ENCODE measurements at regions not wholly inside any gene's neighbourhood (a gene's known extent, or its start where the extent isn't known, plus 50 kb on each side); places are given as distances from the start of the nearest gene placed in this dataset.

DNA sequence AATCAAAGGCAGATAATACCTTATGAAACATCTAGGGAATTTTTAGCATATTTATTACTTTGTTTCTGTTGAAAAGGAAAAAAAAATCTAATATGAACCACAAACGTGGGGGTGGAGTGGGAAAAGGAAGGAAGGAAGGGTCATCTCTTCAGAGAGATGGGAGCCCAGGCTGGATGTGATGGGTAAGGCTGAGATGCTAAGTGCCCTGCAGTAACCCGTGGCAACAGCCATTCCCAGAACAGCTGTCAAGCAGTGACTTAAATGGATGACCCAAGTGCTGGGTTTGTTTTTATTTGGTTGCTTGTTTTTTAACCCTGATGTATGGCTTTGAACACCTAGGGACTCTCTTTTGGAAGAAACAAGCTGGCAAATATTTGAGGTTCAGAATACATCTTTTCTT, 50.7 kb upstream of the KLF7 start:
- H3K4me3 ChIP-seq = no peak overlapping the region

DNA sequence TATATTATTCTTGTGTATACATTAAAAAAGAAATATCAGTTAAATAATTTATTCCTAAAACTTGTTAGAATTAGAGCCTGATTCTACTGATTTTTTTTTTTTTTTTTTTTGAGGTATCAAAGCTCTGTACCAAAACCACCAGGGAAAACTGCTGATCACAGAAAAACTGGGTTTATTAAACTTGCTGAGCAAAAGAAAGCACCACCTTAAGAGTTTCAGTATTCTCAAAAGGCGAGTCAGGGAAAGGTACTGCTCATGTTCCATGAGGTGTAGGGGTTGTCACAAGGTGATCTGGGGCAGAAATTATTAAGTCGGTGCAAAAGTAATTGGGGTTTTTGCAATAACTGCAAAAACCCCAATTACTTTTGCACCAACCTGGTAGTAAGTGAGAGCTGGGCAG, 51.7 kb upstream of the KLF7 start:
- H3K27ac ChIP-seq = no peak overlapping the region
- no peaks in the 10 kb centered on the region for H3K9me3 ChIP-seq
- no peak for TF ChIP-seq CTCF (IDR thresholded peaks at IDR 0.05)
- no peak for DNase-seq
- no peak overlapping the region for H3K9ac ChIP-seq (ENCODE audit: low read depth in 2 of 2, low read length in 2 of 2)
- no peaks in the 10 kb centered on the region for H3K27me3 ChIP-seq
- H3K4me1 ChIP-seq = no peaks in the 10 kb centered on the region
- intact Hi-C loops (cut with DNase I) = no loop called here
- H3K4me3 ChIP-seq = no peak overlapping the region
- H3K36me3 ChIP-seq = no peaks in the 10 kb centered on the region

More for the DNA sequence above, 50.7 kb upstream of the KLF7 start:
- Histone ChIP-seq H3K27me3 (no peaks in the 10 kb centered on the region), H3K9me3 (no peaks in the 10 kb centered on the region), H3K9ac (ENCODE audit: low read depth in 2 of 2, low read length in 2 of 2) (no peak overlapping the region), H3K4me1 (no peaks in the 10 kb centered on the region), H3K27ac (no peak overlapping the region), H3K36me3 (no peaks in the 10 kb centered on the region)
- TF ChIP-seq CTCF (IDR thresholded peaks at IDR 0.05) = no peak
- DNase-seq = no peak
- intact Hi-C loops (cut with DNase I) = no loop called here

DNA sequence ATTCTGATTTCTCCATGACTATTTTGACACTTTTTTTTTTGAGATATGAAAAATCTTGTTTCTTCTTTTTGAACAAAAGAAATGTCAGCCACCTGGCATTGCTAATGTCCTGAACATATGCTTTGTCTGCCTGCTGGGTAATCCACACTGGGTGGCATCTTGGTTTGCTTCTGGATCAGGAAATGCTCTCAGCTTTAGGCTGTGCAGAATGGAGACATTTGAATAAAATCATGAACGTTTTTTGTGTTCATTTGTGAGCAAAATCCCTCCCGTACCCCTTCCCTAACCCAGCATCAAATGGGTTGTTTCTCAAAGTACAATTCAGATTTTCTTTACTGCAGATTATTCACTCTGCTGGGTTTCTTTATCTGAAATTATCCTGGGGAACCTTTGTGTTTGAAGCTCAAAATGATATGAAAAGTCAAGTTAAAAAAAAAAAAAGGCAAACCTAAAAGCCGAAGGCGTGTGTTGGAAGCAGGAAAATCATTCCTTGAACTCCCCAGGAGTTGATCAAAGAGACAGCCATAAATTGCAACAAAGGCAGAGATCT, 53.4 kb upstream of the KLF7 start:
- no peaks in the 10 kb centered on the region for H3K4me1 ChIP-seq
- H3K36me3 ChIP-seq = no peaks in the 10 kb centered on the region
- DNase-seq = no peak
- H3K27me3 ChIP-seq = no peaks in the 10 kb centered on the region
- no peak overlapping the region for H3K9ac ChIP-seq (ENCODE audit: low read depth in 2 of 2, low read length in 2 of 2)
- TF ChIP-seq CTCF (IDR thresholded peaks at IDR 0.05) = no peak
- H3K9me3 ChIP-seq = no peaks in the 10 kb centered on the region
- intact Hi-C loops (cut with DNase I) = no loop called here
- no peak overlapping the region for H3K4me3 ChIP-seq
- no peak overlapping the region for H3K27ac ChIP-seq

- Histone ChIP-seq H3K4me1 (no peaks in the 10 kb centered on the region), H3K4me3 (no peak overlapping the region), H3K9ac (ENCODE audit: low read depth in 2 of 2, low read length in 2 of 2) (no peak overlapping the region), H3K27ac (no peak overlapping the region), H3K9me3 (no peaks in the 10 kb centered on the region), H3K36me3 (no peaks in the 10 kb centered on the region), H3K27me3 (no peaks in the 10 kb centered on the region)
- intact Hi-C loops (cut with DNase I) = no loop called here
- DNase-seq = no peak
- TF ChIP-seq CTCF (IDR thresholded peaks at IDR 0.05) = no peak
Observed at GRCh38 chr2:207219676-207220501, 54.1 kb upstream of the KLF7 start.

DNA sequence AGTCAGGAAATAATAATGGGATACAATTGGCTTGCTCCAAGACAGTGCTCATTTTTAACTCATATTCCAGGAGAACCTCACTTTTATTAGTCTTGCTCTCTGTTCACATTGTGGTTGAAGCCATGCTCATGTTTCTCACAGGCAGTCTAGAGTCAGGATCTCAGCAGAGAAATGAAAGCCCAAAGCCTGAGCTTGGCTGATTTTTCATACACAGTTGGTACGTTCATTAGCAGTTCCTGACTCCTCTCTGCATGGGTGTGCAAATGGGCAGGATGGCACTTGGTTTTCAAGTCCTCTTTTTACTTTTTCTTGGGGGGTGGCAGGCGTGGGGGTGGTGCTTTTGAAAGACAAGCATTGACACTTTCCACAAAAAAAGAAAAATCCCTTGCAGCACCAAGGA, 56.0 kb upstream of the KLF7 start:
- Histone ChIP-seq H3K4me3 (no peak overlapping the region), H3K9me3 (no peaks in the 10 kb centered on the region), H3K36me3 (no peaks in the 10 kb centered on the region), H3K9ac (ENCODE audit: low read depth in 2 of 2, low read length in 2 of 2) (no peak overlapping the region), H3K27ac (no peak overlapping the region), H3K4me1 (no peaks in the 10 kb centered on the region), H3K27me3 (no peaks in the 10 kb centered on the region)
- no peak for TF ChIP-seq CTCF (IDR thresholded peaks at IDR 0.05)
- intact Hi-C loops (cut with DNase I) = no loop called here
- DNase-seq = no peak
